GM18858 (cell line): ENCODE measurements at regions not wholly inside any gene's neighbourhood (a gene's known extent, or its start where the extent isn't known, plus 50 kb on each side); places are given as distances from the start of the nearest gene placed in this dataset.

Source experiments
- ATAC-seq: cut with Tn5 transposase; IDR thresholded peaks from one replicate; pipeline ENCODE4 v1.9.1; 2021; ENCODE audit not compliant: unreplicated experiment

DNA sequence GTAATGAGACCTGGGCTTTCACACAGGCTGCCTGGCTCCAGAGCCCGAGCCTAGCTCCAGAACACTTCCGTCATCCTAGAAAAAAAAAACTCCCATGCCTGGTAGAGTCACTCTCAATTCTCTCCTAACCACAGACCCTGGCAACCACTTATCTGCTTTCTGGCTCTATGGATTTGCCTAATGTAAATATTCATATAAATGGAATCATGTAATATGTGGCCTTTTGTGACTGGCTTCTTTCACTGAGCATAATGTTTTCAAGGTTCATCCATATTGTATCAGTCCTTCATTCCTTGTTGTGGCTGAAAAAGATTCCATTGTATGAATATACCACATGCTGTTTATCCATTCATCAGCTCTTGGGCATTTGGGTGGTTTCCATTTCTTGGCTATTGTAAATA lies 167.7 kb upstream of the MKLN1 start:
- no peak for ATAC-seq

DNA sequence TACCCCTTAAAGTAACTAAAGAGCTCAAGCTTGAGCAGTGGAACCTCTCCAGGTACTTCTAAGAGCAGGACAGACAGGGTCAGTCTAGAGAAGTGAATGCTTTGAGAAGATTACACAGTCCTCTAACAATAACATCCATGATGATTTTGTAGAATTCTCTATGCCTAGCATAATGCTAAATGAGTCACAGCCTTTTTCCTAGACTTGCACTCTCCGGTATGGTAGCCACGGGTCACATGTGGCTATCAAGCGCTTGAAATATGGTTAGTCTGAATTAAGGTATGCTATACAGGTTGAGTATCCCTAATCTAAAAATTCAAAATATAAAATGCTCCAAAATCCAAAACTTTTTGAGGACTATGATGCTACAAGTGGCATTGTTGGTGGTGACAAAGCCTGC lies 166.6 kb upstream of the MKLN1 start:
- ATAC-seq: no peak

DNA sequence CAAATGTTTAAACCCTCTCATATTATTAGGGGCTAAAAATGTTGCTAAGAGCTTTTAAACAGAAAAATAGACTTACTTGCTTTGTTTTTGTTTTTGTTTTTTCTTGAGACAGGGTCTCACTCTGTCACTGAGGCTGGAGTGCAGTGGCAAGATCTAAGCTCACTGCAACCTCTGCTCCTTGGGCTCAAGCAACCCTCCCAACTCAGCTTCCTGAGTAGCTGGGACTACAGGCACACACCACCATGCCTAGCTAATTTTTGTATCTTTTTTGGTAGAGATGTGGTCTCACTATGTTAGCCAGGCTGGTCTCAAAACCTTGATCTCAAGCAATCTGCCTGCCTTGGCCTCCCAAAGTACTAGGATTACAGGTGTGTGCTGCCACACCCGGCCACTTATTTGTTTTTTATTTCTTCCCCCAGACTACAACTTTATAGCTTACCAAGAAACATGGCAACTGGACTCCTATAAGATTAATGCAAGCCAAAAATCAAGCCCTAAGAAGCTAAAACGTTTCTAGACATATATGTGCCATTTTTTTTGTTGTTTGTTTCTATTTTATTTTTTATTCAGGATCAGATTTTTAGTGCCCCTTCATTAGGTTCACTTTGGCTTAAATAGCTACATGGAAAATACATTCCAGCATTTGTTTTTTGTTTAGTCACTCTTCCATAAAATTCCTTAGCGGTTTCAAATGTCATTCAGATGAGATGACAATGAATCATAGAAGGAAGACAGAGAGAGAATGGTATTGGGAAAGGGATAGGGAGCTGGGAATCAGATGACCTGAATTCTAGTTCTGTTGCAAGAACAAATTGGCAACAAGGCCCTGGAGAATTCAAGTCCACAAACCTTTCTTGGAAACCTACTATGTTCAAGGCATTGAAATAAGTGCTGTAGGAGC lies 163.4 kb upstream of the MKLN1 start:
- no peak for ATAC-seq

DNA sequence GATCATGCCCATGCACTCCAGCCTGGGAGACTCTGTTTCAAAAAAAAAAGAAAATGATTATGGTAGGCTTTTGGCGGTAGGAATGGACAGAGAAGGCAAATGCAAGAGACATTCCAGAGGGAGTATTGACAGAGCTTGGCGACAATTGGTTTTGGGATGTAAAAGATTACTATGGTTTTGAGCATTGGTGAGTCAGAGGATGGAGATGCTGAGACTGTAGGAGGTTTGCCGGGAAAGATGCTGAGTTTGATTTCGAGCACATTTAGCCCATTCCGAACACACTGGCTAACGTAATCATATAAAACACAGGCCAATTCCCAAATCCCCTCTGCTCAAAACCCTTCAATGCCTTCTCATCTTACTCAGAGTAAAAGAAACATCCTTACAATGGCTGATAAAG lies 161.6 kb upstream of the MKLN1 start:
- ATAC-seq: no peak

DNA sequence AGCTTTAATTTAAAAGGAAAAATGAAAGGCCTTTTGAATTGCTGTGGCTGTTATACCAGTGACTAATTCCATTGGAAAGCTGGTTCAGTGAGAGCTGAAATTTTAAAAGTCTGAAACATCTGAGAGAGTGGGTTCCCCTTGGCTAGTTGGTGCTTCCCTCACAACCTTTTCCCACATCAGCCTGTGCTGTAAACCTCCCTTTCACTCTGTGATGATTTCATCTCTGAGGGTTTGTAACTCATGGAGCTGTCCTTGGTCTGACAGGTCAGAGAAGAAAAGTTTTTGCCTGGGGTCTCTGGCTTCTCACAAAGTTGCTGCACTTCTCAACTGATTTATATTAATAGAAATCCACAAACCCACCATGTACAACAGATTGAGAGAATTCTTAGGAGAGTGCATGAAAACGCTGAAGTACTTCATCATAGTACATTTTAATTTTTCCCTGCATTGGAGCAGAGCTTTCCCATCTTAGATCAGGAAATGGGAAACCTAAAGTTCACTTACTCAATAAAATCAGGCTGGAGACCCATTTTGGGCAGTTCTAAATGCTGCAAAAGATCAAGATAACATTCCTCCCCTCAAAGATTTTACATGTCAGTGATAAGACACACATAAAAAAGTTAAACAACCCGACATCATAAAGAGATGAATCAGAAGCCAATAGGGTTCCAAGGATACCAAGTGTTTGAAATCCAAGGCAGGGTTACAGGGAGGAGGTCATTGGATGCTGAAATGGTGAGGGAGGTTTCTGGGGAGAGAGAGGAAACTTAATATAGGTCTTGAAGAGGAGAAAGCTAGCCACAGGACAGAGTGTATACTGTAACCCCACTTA lies 157.0 kb upstream of the MKLN1 start:
- ATAC-seq: no peak

DNA sequence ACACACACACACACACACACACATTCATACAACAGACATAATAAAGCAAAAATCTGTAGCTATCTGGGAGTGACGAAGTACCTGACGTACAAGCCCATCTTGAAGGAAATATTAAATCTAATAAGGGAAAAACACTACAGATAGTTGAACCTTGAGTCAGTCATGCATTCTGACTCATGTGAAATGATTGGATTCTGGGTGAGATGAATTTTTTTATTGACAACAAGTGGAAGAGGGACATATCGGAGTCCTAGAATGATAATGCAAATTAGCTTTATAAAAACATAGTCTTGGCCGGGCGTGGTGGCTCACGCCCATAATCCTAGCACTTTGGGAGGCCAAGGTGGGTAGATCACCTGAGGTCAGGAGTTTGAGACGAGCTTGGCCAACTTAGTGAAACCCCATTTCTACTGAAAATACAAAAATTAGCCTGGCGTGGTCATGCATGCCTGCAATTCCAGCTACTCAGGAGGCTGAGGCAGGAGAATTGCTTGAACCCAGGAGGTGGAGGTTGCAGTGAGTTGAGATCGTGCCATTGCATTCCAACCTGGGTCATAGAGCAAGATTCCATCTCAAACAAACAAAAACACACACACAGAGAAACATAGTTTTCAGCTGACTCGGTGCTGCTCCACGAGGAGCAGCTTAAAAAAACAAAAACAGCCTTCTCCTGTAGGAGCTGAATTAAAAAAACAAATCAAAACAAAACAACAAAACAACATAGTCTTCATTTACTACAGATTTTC lies 154.4 kb upstream of the MKLN1 start:
- ATAC-seq: no peak

DNA sequence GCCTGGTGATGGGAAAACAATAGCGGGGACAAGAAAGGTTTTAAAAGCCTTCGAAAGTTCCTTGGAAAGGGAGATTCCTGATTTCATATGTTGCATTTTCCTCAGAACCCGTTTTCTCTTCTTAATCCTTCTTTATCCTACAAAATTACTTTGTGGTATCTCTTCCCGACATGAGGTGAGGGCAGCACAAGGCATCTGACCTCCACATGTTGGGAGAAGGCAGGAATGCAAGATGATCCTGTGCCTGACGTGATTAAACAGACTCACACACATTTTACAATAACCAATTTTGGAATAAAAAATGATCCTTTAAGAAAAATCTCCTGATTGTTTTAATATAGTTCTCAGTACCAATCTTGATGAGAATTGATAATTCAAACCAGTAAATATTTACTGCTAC lies 153.3 kb upstream of the MKLN1 start:
- ATAC-seq: no peak

DNA sequence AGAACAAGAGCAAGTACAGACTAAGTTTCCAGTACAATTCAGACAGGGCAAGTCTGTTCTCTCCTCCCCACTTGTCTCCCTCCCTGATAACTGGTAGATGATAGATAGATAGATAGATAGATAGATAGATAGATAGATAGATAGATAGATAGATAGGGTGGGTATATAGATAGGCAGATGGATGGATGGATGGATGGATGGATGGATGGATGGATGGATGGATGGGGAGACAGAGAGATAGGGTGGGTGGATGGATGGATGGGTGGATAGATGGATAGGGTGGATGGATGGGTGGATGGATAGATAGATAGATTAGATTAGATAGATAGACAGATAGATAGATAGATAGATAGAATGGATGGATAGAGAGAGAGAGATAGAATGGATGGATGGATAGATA lies 152.8 kb upstream of the MKLN1 start:
- no peak for ATAC-seq

DNA sequence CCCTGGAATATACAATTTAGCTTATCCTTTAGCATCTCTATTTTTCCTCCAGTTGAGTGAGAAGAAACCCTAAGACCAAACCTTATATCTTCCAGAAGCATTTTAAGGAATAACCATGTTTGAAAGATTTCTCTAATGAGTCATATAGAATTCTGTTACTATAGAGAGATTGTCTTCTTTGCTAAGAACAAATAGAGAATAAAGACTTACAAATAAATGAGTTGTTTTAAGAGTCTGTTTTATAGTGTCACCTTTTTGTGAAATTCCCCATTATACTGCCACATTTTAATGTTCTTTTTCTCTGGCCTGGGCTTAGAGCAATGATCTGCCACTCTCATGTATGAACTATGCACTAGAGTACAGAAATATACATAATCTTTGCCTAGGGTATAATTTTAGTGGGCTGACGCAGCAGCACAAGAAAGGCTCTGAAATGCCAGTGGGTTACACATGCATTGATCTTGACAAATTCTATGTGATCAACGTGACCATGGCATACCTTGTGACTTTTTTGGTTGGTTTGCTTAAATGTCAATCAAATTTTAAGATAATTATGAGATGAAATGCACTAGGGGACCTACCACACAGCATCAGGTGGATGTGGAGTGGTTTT lies 145.1 kb upstream of the MKLN1 start:
- ATAC-seq: no peak

DNA sequence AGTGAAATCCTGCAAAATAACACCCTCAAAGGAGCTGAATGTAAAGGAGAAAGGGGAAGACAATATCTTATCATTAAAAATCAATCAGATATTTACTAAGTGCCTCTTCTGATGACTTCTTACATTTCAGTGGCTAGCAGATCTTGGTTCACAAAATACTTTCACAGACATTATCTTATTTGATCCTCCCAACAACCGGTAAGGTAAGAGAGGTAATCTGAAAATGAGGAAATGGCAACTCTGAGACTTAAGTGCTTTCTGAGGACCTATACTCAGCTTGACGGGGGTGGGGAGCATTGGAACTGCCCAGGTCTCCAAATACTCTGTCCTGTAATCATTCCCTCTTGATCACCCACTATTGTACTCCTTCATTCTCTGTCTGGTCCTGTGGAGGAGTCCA lies 144.6 kb upstream of the MKLN1 start:
- ATAC-seq: no peak

DNA sequence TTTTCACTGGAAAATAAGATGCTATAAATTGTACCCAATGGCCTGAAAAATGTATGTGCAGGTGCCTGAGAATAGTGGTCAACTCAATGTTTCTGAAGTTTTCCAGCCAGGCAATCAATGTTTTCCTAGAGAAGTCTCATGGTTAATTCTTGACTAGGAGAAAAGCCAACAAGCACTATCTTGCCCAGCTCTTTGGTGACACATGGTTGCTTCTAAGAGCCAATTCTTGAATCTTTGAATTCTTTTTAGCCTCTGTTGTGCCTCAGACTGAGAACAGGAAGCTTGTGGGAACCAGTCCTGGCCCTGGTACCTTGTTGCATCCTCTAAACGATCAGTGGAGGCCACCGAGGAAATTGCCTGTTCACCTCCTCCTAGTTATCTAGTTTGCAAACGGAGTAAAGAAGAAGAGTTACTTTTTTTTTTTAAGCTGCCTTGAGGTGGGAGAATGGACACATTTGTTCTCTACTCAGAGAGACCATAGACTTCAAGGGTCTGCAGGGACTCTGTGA lies 144.0 kb upstream of the MKLN1 start:
- ATAC-seq: no peak

DNA sequence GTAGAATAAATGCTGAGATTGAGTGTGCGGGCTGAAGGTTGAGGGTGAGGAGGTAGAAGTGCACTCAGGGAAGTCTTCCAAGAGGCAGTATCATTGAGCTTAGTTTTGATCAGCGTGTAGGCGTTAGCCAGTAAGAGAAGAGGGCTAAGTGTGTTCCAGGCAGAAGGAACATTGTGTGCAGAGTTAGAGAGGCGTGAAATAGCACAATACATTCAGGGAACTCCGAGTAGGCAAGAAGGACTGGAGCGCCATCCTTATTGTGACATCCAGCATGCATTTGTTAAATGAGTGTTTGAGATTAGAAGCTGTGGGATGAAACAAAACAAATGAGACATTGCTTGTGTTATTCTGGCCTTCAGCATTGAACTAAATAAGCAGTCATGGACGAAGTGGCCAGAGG lies 140.9 kb upstream of the MKLN1 start:
- no peak for ATAC-seq

DNA sequence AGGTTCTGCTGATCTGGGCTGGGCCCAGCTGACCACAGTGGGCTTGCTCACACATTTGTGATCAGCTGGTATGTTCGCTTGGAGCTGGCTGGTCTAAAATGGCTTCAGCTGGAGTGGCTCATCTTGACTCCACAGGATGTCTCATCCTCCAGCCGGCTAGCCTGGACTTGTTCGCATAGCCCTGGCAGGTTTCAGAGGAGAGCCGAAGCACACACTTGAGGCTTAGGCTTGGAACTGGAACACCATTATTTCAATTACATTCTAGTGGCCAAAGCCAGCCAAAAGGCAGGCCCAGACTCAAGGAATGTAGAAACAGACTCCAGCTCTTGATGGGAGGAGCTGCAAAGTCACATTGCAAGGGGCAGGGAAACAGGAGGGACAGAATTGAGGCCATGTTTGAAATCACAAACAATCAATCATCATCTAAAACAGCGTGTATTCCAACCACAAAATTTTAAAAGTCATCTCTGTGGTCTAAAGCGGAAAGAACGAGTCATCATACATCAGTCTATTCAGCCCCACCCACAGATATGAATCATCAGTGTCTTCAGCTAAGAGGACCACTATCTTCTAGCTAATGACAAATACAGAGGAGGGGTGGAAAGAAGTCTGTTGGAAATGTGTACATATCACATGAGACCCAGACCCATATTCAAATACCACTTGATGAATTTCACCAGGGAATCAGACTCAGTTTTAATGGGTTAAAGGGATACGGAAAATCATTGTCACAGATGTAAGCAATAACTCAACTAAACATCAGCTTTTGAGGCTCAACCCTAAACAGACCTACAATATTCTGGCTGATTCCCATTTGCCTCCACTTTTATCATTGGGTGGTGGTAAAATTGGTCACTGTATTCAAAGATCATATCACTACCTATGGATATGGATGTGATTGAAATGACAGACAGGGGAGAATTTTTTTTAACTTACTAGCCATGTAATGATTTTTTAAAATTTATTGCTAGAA lies 139.0 kb upstream of the MKLN1 start:
- ATAC-seq: no peak

DNA sequence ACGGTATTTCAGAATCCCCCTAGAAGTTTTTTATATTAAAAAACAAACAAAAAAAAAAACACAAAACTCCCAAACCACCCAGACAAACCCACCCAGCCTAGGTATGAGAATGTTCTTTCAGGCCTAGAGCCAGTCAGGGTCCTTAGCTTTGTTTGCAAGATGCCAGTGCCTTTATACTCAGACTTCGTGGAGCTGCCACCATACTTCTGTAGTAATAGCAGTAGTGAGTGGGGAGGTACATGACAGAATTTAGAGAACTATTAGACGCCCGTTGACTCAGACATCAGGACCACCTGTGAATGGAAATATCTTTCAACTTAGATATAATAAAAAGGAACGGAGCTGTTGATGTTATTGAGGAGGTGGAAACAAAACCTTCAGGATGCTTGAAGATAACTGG lies 138.2 kb upstream of the MKLN1 start:
- ATAC-seq: no peak

DNA sequence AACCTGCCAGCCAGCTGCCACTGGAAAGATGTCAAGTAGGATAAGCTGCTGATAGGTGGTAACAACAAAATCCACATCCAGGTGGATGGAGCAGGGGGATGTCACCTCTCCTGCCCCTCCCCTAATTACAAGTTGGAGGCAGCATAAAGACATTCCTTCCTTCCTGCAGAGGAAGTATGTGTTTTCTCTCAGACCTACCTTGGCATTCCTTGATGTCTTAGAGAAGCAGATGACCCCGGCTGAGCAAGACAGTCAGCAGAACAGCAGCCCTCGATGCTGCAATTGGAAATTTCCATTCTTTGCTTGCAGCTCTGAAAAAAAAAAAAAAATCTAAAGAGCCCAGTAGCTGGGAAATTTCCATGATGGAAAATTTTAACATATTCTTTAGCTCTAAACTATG lies 137.5 kb upstream of the MKLN1 start:
- ATAC-seq: no peak

DNA sequence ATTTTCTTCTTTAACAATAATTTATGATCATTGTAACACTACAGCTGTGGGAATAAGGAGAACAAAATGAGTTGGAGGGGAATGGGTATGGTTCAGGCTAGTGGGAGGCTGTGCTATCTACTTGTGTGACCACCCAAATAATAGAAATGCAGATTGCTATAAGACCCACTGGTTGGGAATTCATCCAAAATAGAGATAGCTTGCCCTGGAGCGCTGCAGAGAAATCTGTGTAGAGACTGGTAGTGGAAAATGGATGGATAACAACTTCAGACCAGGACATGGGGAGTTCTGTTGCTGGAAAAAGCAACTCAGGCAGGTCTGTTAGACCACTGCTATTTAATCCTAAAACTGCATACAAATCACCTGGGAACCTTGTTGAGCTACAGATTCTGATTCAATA lies 137.1 kb upstream of the MKLN1 start:
- ATAC-seq: no peak

DNA sequence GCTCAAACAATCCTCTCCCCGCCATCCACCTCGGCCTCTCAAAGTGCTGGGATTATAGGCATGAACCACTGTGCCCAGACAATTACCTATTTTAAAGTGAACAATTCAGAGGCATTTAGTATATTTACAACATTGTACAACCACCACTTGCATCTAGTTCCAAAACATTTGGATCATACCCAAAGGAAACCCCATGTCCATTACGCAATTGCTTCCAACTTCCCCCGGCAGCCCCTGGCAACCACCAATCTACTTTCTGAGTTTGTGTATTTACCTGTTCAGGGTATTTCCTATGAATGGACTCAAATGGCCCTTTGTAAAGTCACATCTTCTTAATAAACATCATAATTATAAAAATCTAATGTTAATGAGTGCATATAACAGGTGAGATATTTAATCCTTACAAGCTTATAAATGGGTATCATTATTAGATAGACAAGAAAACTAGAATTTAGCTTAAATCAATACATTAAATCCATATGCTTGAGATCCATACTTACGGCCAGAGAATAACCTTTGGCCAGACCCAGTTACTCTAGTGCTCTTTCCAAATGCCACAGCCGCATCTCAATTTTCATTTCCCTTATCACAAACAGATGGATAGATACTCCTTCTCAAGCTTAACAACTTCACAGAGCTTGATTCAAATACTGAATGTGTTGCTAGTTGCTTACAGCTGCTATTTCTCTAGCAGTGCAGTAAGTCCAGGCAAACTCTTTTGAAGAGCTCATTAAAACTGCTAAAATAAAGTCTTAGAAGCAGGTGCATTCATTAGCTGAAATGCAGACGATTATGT lies 133.4 kb upstream of the MKLN1 start:
- no peak for ATAC-seq

DNA sequence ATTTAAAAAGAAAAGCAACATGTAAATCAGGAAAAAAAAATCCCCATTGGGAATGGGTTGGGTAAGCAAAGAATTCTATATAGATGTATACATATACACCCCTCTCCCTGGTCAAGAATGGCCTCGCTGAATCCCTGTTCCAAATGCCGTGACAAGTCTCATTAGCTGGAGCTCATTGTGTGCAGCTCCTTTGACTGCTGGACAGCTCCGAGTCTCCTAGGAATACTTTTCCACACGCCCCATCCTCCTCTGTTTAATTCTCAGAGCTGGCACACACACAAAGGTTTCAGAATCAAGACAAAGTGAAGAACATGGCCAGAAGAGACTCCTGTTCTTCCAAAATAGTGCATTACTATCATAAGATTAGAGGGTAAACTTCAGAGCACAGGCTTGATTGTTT lies 130.9 kb upstream of the MKLN1 start:
- no peak for ATAC-seq
